ENCODE measurements at regions not wholly inside any gene's neighbourhood (a gene's known extent, or its start where the extent isn't known, plus 50 kb on each side); places are given as distances from the start of the nearest gene placed in this dataset.
"Not testable (repeated sequence)": the region's sequence is repeated elsewhere in the genome, so short reads cannot be mapped to it uniquely, and the experiment has no call there.

- DNase-seq (ENCODE audit: low read depth, low spot score), result no peak
- no peak overlapping the region for H3K4me3 ChIP-seq (ENCODE audit: low read length)
Measured at GRCh38 chr10:70984986-70985722, 96.8 kb upstream of the PCBD1 start.

- no peak overlapping the region for H3K4me3 ChIP-seq (ENCODE audit: low read length)
- peak; percentile 22 for DNase-seq (ENCODE audit: low read depth, low spot score)
Measured at GRCh38 chr10:70985824-70986622, 97.7 kb upstream of the PCBD1 start.

GRCh38 chr10:70986623-70986950, 98.2 kb upstream of the PCBD1 start:
- DNase-seq (ENCODE audit: low read depth, low spot score), result no peak
- no peak overlapping the region for H3K4me3 ChIP-seq (ENCODE audit: low read length)

- H3K4me3 ChIP-seq (ENCODE audit: low read length), result no peak overlapping the region
- no peak for DNase-seq (ENCODE audit: low read depth, low spot score)
Measured at GRCh38 chr10:70987396-70988130, 99.2 kb upstream of the PCBD1 start.

- H3K4me3 ChIP-seq (ENCODE audit: low read length); DNase-seq (ENCODE audit: low read depth, low spot score): not testable (repeated sequence)
Measured at GRCh38 chr10:70990156-70990555, 101.8 kb upstream of the PCBD1 start.

- no peak overlapping the region for H3K4me3 ChIP-seq (ENCODE audit: low read length)
- DNase-seq (ENCODE audit: low read depth, low spot score), result no peak
Measured at GRCh38 chr10:70990681-70991080, 102.3 kb upstream of the PCBD1 start.

- H3K4me3 ChIP-seq (ENCODE audit: low read length), result no peak overlapping the region
- DNase-seq (ENCODE audit: low read depth, low spot score), result no peak
Measured at GRCh38 chr10:70991140-70992124, 103.1 kb upstream of the PCBD1 start.

- no peak for DNase-seq (ENCODE audit: low read depth, low spot score)
- no peak overlapping the region for H3K4me3 ChIP-seq (ENCODE audit: low read length)
Measured at GRCh38 chr10:70992436-70992835, 104.1 kb upstream of the PCBD1 start.

GRCh38 chr10:70993051-70993450, 104.7 kb upstream of the PCBD1 start:
- H3K4me3 ChIP-seq (ENCODE audit: low read length), result no peak overlapping the region
- DNase-seq (ENCODE audit: low read depth, low spot score), result peak; percentile 5

GRCh38 chr10:70996549-70996948, 108.2 kb upstream of the PCBD1 start:
- no peak for DNase-seq (ENCODE audit: low read depth, low spot score)
- no peak overlapping the region for H3K4me3 ChIP-seq (ENCODE audit: low read length)

- no peak overlapping the region for H3K4me3 ChIP-seq (ENCODE audit: low read length)
- DNase-seq (ENCODE audit: low read depth, low spot score), result no peak
Measured at GRCh38 chr10:70997236-70997635, 108.9 kb upstream of the PCBD1 start.

GRCh38 chr10:70998086-70998485, 109.7 kb upstream of the PCBD1 start:
- no peak for DNase-seq (ENCODE audit: low read depth, low spot score)
- no peak overlapping the region for H3K4me3 ChIP-seq (ENCODE audit: low read length)

- no peak for DNase-seq (ENCODE audit: low read depth, low spot score)
- H3K4me3 ChIP-seq (ENCODE audit: low read length), result no peak overlapping the region
Measured at GRCh38 chr10:71001470-71001869, 113.1 kb upstream of the PCBD1 start.

GRCh38 chr10:71004176-71005075, 116.1 kb upstream of the PCBD1 start:
- H3K4me3 ChIP-seq (ENCODE audit: low read length), result no peak overlapping the region
- DNase-seq (ENCODE audit: low read depth, low spot score), result no peak

- DNase-seq (ENCODE audit: low read depth, low spot score), result no peak
- no peak overlapping the region for H3K4me3 ChIP-seq (ENCODE audit: low read length)
Measured at GRCh38 chr10:71005337-71006305, 117.3 kb upstream of the PCBD1 start.

GRCh38 chr10:71006506-71006905, 118.1 kb upstream of the PCBD1 start:
- no peak overlapping the region for H3K4me3 ChIP-seq (ENCODE audit: low read length)
- DNase-seq (ENCODE audit: low read depth, low spot score), result no peak

- H3K4me3 ChIP-seq (ENCODE audit: low read length), result no peak overlapping the region
- no peak for DNase-seq (ENCODE audit: low read depth, low spot score)
Measured at GRCh38 chr10:71007516-71007915, 119.2 kb upstream of the PCBD1 start.

Measured in Jurkat, Clone E6-1 (cell line).